ENCODE measurements at regions not wholly inside any gene's neighbourhood (a gene's known extent, or its start where the extent isn't known, plus 50 kb on each side); places are given as distances from the start of the nearest gene placed in this dataset.
A peak's percentile ranks its signal among the peaks of the same experiment; 100 is the strongest.

- TF ChIP-seq, protein P1, sequence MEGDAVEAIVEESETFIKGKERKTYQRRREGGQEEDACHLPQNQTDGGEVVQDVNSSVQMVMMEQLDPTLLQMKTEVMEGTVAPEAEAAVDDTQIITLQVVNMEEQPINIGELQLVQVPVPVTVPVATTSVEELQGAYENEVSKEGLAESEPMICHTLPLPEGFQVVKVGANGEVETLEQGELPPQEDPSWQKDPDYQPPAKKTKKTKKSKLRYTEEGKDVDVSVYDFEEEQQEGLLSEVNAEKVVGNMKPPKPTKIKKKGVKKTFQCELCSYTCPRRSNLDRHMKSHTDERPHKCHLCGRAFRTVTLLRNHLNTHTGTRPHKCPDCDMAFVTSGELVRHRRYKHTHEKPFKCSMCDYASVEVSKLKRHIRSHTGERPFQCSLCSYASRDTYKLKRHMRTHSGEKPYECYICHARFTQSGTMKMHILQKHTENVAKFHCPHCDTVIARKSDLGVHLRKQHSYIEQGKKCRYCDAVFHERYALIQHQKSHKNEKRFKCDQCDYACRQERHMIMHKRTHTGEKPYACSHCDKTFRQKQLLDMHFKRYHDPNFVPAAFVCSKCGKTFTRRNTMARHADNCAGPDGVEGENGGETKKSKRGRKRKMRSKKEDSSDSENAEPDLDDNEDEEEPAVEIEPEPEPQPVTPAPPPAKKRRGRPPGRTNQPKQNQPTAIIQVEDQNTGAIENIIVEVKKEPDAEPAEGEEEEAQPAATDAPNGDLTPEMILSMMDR (IDR thresholded peaks at IDR 0.05; ENCODE audit: insufficient read depth, low read depth, low read length) = no peak
- DNase-seq (ENCODE audit: low read depth) = no peak
- no peak overlapping the region for H3K4me3 ChIP-seq (ENCODE audit: low read depth, low read length)
These were observed 375.7 kb downstream of the GJA1 start for GRCh38 chr6:121811106-121811505.

DNA sequence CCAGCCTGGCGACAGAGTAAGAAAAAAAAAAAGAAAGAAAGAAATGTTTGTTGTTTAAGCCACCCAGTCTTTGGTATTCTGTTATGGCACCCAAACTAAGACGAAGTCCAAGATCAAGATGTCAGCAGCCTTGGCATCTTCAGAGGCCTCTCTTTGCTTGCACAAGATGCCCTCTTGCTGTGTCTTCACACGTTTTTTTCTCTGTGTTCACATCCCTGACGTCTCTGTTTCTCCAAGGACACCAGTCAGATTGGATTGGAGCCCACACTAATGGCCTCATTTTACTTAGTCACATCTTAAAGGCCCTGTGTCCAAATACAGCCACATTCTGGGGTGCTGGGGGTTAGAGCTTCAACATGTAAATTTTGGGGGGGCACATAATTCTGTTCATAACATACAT lies 380.9 kb downstream of the GJA1 start:
- H3K4me3 ChIP-seq (ENCODE audit: low read depth, low read length) = no peak overlapping the region
- TF ChIP-seq, protein P1 (IDR thresholded peaks at IDR 0.05; ENCODE audit: insufficient read depth, low read depth, low read length) = no peak
- DNase-seq (ENCODE audit: low read depth) = peak; percentile 37

DNA sequence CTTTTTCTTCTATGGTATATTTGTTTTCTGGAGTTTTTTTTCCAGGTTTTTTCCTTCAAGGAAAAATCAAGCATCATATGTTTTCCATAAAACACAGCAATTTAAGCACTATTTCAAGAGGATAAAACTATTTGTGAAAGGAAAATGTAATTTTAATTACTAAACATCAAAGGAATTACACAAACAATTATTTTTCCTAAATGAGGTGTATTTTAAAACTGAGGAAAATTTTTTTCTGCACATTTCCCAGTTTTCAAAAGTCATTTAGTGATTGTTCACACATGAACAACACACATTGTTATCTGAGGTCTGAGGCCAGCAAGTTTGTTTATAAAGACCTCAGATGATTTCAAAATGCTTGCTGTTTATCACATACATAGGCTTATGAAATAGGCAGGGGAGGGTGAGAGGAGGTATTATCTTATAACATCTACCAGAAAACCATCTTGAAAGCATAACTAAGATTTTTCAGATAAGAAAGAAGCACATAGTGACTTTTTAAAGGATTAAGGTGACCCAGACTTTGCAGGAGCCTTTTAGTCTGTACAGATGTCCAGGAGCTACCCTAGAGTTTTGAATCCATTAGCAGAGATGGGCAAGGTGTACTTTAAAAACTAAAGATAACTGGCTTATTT lies 381.6 kb downstream of the GJA1 start:
- no peak overlapping the region for H3K4me3 ChIP-seq (ENCODE audit: low read depth, low read length)
- TF ChIP-seq, protein P1 (IDR thresholded peaks at IDR 0.05; ENCODE audit: insufficient read depth, low read depth, low read length) = no peak
- peak; percentile 86 for DNase-seq (ENCODE audit: low read depth)

GRCh38 chr6:121823437-121823851 lies 388.0 kb downstream of the GJA1 start:
- TF ChIP-seq, protein P1 (IDR thresholded peaks at IDR 0.05; ENCODE audit: insufficient read depth, low read depth, low read length) = no peak
- DNase-seq (ENCODE audit: low read depth) = peak; percentile 72

GRCh38 chr6:121826156-121826810 lies 390.8 kb downstream of the GJA1 start:
- no peak overlapping the region for H3K4me3 ChIP-seq (ENCODE audit: low read depth, low read length)
- TF ChIP-seq, protein P1 (IDR thresholded peaks at IDR 0.05; ENCODE audit: insufficient read depth, low read depth, low read length) = no peak
- peak; percentile 65 for DNase-seq (ENCODE audit: low read depth)

More at GRCh38 chr6:121823437-121823851, 388.0 kb downstream of the GJA1 start:
- H3K4me3 ChIP-seq (ENCODE audit: low read depth, low read length) = no peak overlapping the region

DNA sequence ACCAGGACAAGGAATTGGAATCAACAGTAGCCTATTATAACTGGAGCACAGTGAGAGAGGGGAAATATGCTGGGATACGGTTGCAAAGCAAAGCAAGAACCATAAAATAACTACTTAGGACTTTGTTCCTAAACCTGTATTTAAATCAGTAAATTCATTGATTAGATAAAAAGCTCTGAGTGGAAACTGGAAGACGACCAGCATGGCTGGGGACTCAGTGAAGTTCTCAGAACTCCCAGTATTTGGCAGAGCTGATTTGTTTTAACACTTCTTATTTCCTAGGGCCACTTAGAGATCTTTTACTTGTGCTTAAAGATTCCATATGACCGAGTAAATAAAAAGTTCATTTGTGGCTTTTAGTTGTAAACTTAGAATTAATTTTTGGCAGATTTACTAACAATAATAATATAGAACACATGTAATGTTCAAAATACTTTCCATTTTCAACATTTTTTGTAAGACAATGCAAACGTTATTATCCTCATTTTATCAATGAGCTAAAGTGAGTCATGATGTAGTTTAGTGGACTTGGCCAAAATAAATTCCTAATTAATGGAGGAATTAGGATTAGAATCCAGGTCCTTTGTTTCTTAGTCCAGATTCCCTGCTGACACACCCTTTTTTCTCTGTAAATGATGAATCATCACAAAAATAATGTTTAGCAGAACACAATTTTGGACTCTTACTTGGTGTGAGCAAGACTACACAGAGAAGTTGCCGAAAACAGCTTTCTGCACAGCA lies 392.9 kb downstream of the GJA1 start:
- no peak overlapping the region for H3K4me3 ChIP-seq (ENCODE audit: low read depth, low read length)
- TF ChIP-seq, protein P1 (IDR thresholded peaks at IDR 0.05; ENCODE audit: insufficient read depth, low read depth, low read length) = no peak
- DNase-seq (ENCODE audit: low read depth) = no peak
